ENCODE measurements at regions not wholly inside any gene's neighbourhood (a gene's known extent, or its start where the extent isn't known, plus 50 kb on each side); places are given as distances from the start of the nearest gene placed in this dataset.
"Not testable (repeated sequence)": the region's sequence is repeated elsewhere in the genome, so short reads cannot be mapped to it uniquely, and the experiment has no call there.

- TF ChIP-seq DZIP1 (CRISPR knock-in tag; IDR thresholded peaks at IDR 0.05): no peak
Observed at GRCh38 chr6:137942736-137943135, 75.7 kb downstream of the TNFAIP3 start (continued).

- not testable (repeated sequence) for H3K36me3 ChIP-seq (replicated peaks in 1 of 2; ENCODE audit: control insufficient read depth in 1 of 2, insufficient read depth in 2 of 2, low read length in 2 of 2); H3K9ac ChIP-seq (ENCODE audit: insufficient read depth, low read depth, low read length); H3K9me3 ChIP-seq (ENCODE audit: low read length); FAIRE-seq; BruUV-seq (replicated peaks); H3K79me2 ChIP-seq (ENCODE audit: insufficient read depth, low read length); H3K27me3 ChIP-seq (ENCODE audit: control insufficient read depth in 1 of 2, insufficient read depth in 2 of 2, low read length in 2 of 2); H4K20me1 ChIP-seq (ENCODE audit: insufficient read depth, low read length); H3K27ac ChIP-seq (ENCODE audit: extremely low read length, insufficient read depth, low read length); H3K4me2 ChIP-seq (ENCODE audit: low read depth, low read length); ATAC-seq; H3K4me1 ChIP-seq (ENCODE audit: insufficient read depth, low read length); H2AFZ ChIP-seq (ENCODE audit: low read length); DNase-seq (ENCODE audit: low spot score); H3K4me3 ChIP-seq (replicated peaks in 1 of 3; ENCODE audit: insufficient read depth in 1 of 3, low read depth in 2 of 3, low read length in 3 of 3); TF ChIP-seq CREB1 (IDR thresholded peaks at IDR 0.05)
- CTCF ChIA-PET (ENCODE audit: low intra/inter-chr PET ratio, low total read pairs): interaction anchor here (1.1 to 4.4 kb wide), 4 partner anchors 77 to 283 kb away, joined by 4 to 71 read pairs (median 4); partner anchors contain the start of gene TNFAIP3
- 1% methylated on average over 3 of the region's 3 CpGs for WGBS (ENCODE audit: low lambda C conversion rate)
- POLR2A ChIA-PET: interaction anchor here (0.7 to 1.2 kb wide), 4 partner anchors 77 to 238 kb away, joined by 3 to 5 read pairs (median 3); partner anchors contain the start of gene TNFAIP3
- in situ Hi-C loops (cut with HindIII; ENCODE audit: extremely low pct_ligation_motif_present, low pct_unique_long_range_greater_than_20kb) (loop anchor here (5.0 kb wide), 2 partner anchors 77 to 237 kb away; partner anchors contain the start of gene TNFAIP3), intact Hi-C loops (cut with micrococcal nuclease; ENCODE audit: unreplicated experiment) (loop anchor here (10.0 kb wide), 1 partner anchor 140 kb away; no protein-coding TSS in a partner anchor)
- 0 out of 2 replicates have a peak, but pooled peaks have one; percentile 14 for TF ChIP-seq CREB1 (CRISPR knock-in tag; IDR thresholded peaks at IDR 0.05)
Observed at GRCh38 chr6:137944381-137944780, 77.3 kb downstream of the TNFAIP3 start.
